DMS53 treated with DMSO at 0.1 percent for 48 hours (cell line): ENCODE measurements at regions not wholly inside any gene's neighbourhood (a gene's known extent, or its start where the extent isn't known, plus 50 kb on each side); places are given as distances from the start of the nearest gene placed in this dataset.

ENCODE experiments used
- DNase-seq: peaks from one replicate; lab custom pipeline; 2025; ENCODE audit not compliant: unreplicated experiment; lab: John Stamatoyannopoulos, UW

- no peak for DNase-seq
Observed at GRCh38 chr1:101316799-101317198, 80.0 kb downstream of the S1PR1 start.

- DNase-seq = no peak
Observed at GRCh38 chr1:101317590-101317989, 80.8 kb downstream of the S1PR1 start.

GRCh38 chr1:101323535-101323934, 86.7 kb downstream of the S1PR1 start:
- DNase-seq = no peak

GRCh38 chr1:101325144-101325543, 88.3 kb downstream of the S1PR1 start:
- DNase-seq = peak; percentile 12

- DNase-seq = no peak
Observed at GRCh38 chr1:101330427-101331130, 93.8 kb downstream of the S1PR1 start.

- no peak for DNase-seq
Observed at GRCh38 chr1:101331794-101332193, 95.0 kb downstream of the S1PR1 start.

GRCh38 chr1:101332633-101333032, 95.8 kb downstream of the S1PR1 start:
- no peak for DNase-seq

GRCh38 chr1:101333186-101333585, 96.4 kb downstream of the S1PR1 start:
- DNase-seq = no peak

GRCh38 chr1:101337968-101338367, 101.1 kb downstream of the S1PR1 start:
- no peak for DNase-seq

GRCh38 chr1:101338714-101339430, 102.1 kb downstream of the S1PR1 start:
- DNase-seq = no peak

- no peak for DNase-seq
Observed at GRCh38 chr1:101344745-101345144, 107.9 kb downstream of the S1PR1 start.

- no peak for DNase-seq
Observed at GRCh38 chr1:101346419-101346818, 109.6 kb downstream of the S1PR1 start.

GRCh38 chr1:101356013-101356412, 119.2 kb downstream of the S1PR1 start:
- no peak for DNase-seq

GRCh38 chr1:101356604-101357443, 120.0 kb downstream of the S1PR1 start:
- no peak for DNase-seq

GRCh38 chr1:101357444-101357986, 120.7 kb downstream of the S1PR1 start:
- peak; percentile 98 for DNase-seq

GRCh38 chr1:101360506-101360905, 123.7 kb downstream of the S1PR1 start:
- DNase-seq = no peak

- DNase-seq = no peak
Observed at GRCh38 chr1:101363891-101364318, 127.1 kb downstream of the S1PR1 start.

- DNase-seq = no peak
Observed at GRCh38 chr1:101364370-101365120, 127.7 kb downstream of the S1PR1 start.

GRCh38 chr1:101365186-101365585, 128.4 kb downstream of the S1PR1 start:
- DNase-seq = no peak

GRCh38 chr1:101365878-101366277, 129.1 kb downstream of the S1PR1 start:
- no peak for DNase-seq
